ENCODE measurements at regions not wholly inside any gene's neighbourhood (a gene's known extent, or its start where the extent isn't known, plus 50 kb on each side); places are given as distances from the start of the nearest gene placed in this dataset.

GRCh38 chr6:87798393-87799278, 96.6 kb upstream of the AKIRIN2 start:
- WGBS, 2 donors = 8% methylated on average over 2 of the region's 2 CpGs
- Histone ChIP-seq H3K9me3 (no peaks in the 10 kb centered on the region), H3K27me3 (no peaks in the 10 kb centered on the region), H3K4me1 (no peaks in the 10 kb centered on the region), H3K36me3 (replicated peaks in 1 of 2; ENCODE audit: insufficient read depth in 1 of 2, low read depth in 2 of 2) (no peaks in the 10 kb centered on the region), H3K27ac (no peak overlapping the region), H3K4me3 (no peak overlapping the region)
- DNase-seq (no peak), ATAC-seq (no peak)
- TF ChIP-seq POLR2A (IDR thresholded peaks at IDR 0.05) = no peak
- TF ChIP-seq CTCF (IDR thresholded peaks at IDR 0.05) = no peak
- intact Hi-C loops (cut with DNase I) = no loop called here

- intact Hi-C loops (cut with DNase I) = no loop called here
Measured at GRCh38 chr6:87794922-87795885, 93.2 kb upstream of the AKIRIN2 start.

GRCh38 chr6:87793315-87793714, 91.3 kb upstream of the AKIRIN2 start:
- H3K27ac ChIP-seq = no peak overlapping the region
- WGBS, 2 donors = 71 to 85% methylated on average over 2 of the region's 2 CpGs
- H3K36me3 ChIP-seq (replicated peaks in 1 of 2; ENCODE audit: insufficient read depth in 1 of 2, low read depth in 2 of 2) = no peaks in the 10 kb centered on the region
- intact Hi-C loops (cut with DNase I) = no loop called here
- ATAC-seq = no peak
- no peak for DNase-seq
- no peak overlapping the region for H3K4me3 ChIP-seq
- no peaks in the 10 kb centered on the region for H3K9me3 ChIP-seq
- H3K4me1 ChIP-seq = no peaks in the 10 kb centered on the region
- no peaks in the 10 kb centered on the region for H3K27me3 ChIP-seq
- TF ChIP-seq CTCF (IDR thresholded peaks at IDR 0.05) (no peak), POLR2A (IDR thresholded peaks at IDR 0.05) (no peak)

More at GRCh38 chr6:87794922-87795885, 93.2 kb upstream of the AKIRIN2 start:
- no peak for TF ChIP-seq CTCF (IDR thresholded peaks at IDR 0.05)
- TF ChIP-seq POLR2A (IDR thresholded peaks at IDR 0.05) = no peak
- DNase-seq (no peak), ATAC-seq (no peak)
- H3K4me3 ChIP-seq = no peak overlapping the region
- no peaks in the 10 kb centered on the region for H3K9me3 ChIP-seq
- no peaks in the 10 kb centered on the region for H3K36me3 ChIP-seq (replicated peaks in 1 of 2; ENCODE audit: insufficient read depth in 1 of 2, low read depth in 2 of 2)
- no peaks in the 10 kb centered on the region for H3K4me1 ChIP-seq
- 68% methylated on average over 10 to 11 of the region's 11 CpGs for WGBS, 2 donors
- H3K27me3 ChIP-seq = no peaks in the 10 kb centered on the region
- H3K27ac ChIP-seq = no peak overlapping the region

GRCh38 chr6:87791982-87792381, 89.9 kb upstream of the AKIRIN2 start:
- 67 to 83% methylated on average over 7 of the region's 7 CpGs for WGBS, 2 donors
- no peak for TF ChIP-seq CTCF (IDR thresholded peaks at IDR 0.05)
- no peak for TF ChIP-seq POLR2A (IDR thresholded peaks at IDR 0.05)
- Histone ChIP-seq H3K4me1 (no peaks in the 10 kb centered on the region), H3K27me3 (no peaks in the 10 kb centered on the region), H3K4me3 (no peak overlapping the region), H3K9me3 (no peaks in the 10 kb centered on the region), H3K27ac (no peak overlapping the region), H3K36me3 (replicated peaks in 1 of 2; ENCODE audit: insufficient read depth in 1 of 2, low read depth in 2 of 2) (no peaks in the 10 kb centered on the region)
- no peak for ATAC-seq
- no peak for DNase-seq
- intact Hi-C loops (cut with DNase I) = no loop called here

All from body of pancreas (tissue), 4 donors.